OCI-LY7 (cell line): ENCODE measurements at regions not wholly inside any gene's neighbourhood (a gene's known extent, or its start where the extent isn't known, plus 50 kb on each side); places are given as distances from the start of the nearest gene placed in this dataset.

Experiments
- CTCF ChIP-seq: fragments of 200-600 bp; sonication (generic); conservative IDR thresholded peaks from 2 replicates; pipeline ENCODE4 v1.5.1; 2014; ENCODE audit warnings: mild to moderate bottlenecking, antibody characterized with exemption, low read length, moderate library complexity, mixed read lengths
- EZH2phosphoT487 ChIP-seq: fragments of 200-600 bp; sonication (generic); IDR thresholded peaks from 2 replicates; pipeline ENCODE4 v1.6.1; 2018; ENCODE audit warnings: low read depth, borderline replicate concordance, mild to moderate bottlenecking, mixed run types, antibody characterized with exemption, low read length, moderate library complexity, mixed read lengths

DNA sequence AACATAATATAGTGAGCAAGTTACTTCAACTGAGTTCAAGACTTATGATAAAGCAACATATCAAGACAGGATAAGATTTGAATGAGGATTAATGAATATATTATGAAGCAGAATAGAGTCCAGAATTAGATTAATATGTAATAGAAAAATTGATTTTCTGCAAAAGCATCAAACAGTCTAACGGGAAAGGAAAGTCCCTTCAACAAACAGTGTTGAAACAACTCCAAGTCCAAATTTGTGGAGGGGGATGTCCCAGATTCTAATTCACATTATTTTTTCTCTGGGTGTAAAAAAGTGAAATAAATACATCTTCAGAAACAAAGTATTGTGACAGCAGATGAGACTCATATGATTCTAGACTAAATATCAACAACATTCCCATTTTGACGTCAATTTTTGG is 289.7 kb downstream of the C6orf118 start:
- TF ChIP-seq CTCF (no peak), EZH2phosphoT487 (no peak)
